Muscle of back (tissue), 3 donors: ENCODE measurements at regions not wholly inside any gene's neighbourhood (a gene's known extent, or its start where the extent isn't known, plus 50 kb on each side); places are given as distances from the start of the nearest gene placed in this dataset.
A peak's percentile ranks its signal among the peaks of the same experiment; 100 is the strongest.
"Not testable (repeated sequence)": the region's sequence is repeated elsewhere in the genome, so short reads cannot be mapped to it uniquely, and the experiment has no call there.

Experiments used
- DNase-seq, 3 donors: peaks; one replicate each; pipeline versions ENCODE4 v3.0.0 to v3.0.0-alpha.2; 2013

DNA sequence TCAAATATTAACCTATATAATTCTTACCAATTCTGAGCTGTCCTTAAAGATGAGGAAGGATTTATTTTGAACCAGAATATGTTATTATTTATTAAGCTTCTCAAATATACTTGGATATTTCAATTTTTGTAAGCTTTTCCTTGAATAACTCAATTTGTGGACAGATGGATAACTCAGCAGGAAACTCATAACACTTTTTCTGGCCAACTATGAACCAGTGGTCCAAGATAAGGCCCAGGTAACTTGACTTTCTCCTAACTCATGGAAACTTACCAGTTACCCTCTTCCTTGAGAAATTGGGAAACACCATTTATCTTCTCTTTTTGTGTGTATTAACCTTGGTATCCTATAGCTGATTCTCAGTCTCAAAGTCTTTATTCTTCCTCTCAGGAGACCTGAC lies 427.5 kb upstream of the SYNCRIP start:
- no peak for DNase-seq

GRCh38 chr6:86065002-86065401 lies 422.3 kb upstream of the SYNCRIP start:
- DNase-seq: not testable (repeated sequence)

DNA sequence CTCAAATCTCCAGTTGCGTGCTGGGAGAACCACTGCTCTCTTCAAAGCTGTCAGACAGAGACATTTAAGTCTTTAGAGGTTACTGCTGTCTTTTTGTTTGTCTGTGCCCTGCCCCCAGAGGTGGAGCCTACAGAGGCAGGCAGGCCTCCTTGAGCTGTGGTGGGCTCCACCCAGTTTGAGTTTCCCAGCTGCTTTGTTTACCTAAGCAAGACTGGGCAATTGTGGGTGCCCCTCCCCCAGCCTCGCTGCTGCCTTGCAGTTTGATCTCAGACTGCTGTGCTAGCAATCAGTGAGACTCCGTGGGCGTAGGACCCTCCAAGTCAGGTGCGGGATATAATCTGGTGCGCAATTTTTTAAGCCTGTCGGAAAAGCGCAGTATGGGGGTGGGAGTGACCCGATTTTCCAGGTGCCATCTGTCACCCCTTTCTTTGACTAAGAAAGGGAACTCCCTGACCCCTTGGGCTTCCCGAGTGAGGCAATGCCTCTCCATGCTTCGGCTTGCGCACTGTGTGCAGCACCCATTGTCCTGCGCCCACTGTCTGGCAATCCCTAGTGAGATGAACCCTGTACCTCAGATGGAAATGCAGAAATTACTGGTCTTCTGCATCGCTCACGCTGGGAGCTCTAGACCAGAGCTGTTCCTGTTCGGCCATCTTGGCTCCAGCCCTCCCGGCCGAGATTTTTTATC lies 414.8 kb upstream of the SYNCRIP start:
- not testable (repeated sequence) for DNase-seq

DNA sequence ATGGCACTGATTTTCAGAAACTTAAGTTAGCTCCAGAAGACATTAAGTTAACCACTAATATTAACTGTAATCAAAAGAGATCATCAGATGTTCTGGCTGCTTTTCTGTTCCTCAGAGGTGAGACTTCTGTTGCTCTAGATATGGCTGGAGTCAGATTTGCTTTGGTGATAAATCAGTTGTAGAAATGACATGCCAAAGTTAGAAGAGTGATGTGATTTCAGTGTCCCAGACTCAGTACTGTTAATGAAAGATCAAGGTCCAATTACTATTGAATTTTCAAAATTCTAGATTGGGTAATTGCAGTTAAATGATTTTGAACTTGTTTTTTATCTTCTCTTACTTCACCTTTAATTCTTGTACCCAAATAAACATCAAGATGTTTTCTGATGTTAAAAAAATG lies 402.4 kb upstream of the SYNCRIP start:
- DNase-seq: no peak

- DNase-seq: no peak
These were observed 399.5 kb upstream of the SYNCRIP start for GRCh38 chr6:86042214-86042613.

- DNase-seq: peak in 1 of 3 donors; percentile 3
These were observed 389.0 kb upstream of the SYNCRIP start for GRCh38 chr6:86031713-86032112.

DNA sequence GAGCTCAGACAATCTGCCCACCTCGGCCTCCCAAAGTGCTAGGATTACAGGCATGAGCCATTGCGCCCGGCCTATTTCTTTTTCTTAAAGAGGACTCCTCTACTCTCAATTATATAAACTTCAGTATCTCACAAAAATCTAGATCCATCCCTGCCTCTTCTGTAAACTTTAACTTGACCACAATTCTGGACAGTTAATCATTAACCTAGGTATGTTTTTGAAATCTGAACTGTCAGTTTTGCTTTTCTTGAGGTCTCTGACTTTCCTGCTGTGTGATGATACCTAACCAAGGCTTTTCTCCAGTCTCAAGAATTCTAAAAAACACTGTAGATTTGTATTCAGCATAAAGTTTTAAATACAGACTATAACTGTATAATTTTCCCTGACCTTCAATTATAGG lies 388.2 kb upstream of the SYNCRIP start:
- DNase-seq: no peak

GRCh38 chr6:86028776-86029175 lies 386.1 kb upstream of the SYNCRIP start:
- no peak for DNase-seq

DNA sequence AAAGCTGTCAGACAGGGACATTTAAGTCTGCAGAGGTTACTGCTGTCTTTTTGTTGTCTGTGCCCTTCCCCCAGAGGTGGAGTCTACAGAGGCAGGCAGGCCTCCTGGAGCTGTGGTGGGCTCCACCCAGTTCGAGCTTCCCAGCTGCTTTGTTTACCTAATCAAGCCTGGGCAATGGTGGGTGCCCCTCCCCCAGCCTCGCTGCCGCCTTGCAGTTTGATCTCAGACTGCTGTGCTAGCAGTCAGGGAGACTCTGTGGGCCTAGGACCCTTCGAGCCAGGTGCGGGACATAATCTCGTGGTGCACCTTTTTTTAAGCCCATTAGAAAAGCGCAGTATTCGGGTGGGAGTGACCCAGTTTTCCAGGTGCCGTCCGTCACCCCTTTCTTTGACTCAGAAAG lies 384.2 kb upstream of the SYNCRIP start:
- DNase-seq: not testable (repeated sequence)

- no peak for DNase-seq
These were observed 374.6 kb upstream of the SYNCRIP start for GRCh38 chr6:86017236-86017635.

DNA sequence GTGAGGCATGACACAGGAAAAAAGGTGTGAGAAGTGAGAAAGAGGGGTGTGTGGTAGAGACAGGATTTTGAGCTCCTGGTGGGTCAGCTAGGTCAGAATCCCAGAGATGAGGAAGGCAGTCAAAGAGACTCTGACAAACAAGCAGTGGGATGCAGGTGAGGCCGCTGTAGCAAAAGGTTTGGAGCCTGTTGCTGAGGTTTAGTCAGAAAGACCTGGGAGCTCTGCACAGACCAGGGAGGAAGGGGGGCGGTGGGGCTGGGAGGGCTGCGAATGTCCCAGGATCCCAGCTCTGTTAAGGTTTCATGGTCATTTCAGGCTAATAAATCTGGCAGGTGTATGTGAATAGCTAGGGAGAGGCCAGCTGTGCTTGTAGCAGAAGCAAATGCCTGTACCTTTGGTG lies 373.9 kb upstream of the SYNCRIP start:
- DNase-seq: no peak

- DNase-seq: no peak
These were observed 373.4 kb upstream of the SYNCRIP start for GRCh38 chr6:86016077-86016476.

DNA sequence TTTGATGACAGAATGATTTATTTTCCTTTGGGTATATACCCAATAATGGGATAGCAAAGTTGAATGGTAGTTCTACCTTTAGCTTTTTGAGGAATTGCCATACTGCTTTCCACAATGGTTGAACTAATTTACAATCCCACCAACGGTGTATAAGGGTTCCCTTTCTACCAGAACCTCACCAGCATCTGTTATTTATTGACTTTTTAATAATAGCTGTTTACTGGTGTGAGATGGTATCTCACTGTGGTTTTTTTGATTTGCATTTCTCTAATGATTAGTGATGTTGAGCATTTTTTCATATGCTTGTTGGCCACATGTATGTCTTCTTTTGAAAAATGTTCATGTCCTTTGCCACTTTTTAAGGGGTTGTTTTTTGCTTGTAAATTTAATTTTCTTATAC lies 370.3 kb upstream of the SYNCRIP start:
- DNase-seq: not testable (repeated sequence)

DNA sequence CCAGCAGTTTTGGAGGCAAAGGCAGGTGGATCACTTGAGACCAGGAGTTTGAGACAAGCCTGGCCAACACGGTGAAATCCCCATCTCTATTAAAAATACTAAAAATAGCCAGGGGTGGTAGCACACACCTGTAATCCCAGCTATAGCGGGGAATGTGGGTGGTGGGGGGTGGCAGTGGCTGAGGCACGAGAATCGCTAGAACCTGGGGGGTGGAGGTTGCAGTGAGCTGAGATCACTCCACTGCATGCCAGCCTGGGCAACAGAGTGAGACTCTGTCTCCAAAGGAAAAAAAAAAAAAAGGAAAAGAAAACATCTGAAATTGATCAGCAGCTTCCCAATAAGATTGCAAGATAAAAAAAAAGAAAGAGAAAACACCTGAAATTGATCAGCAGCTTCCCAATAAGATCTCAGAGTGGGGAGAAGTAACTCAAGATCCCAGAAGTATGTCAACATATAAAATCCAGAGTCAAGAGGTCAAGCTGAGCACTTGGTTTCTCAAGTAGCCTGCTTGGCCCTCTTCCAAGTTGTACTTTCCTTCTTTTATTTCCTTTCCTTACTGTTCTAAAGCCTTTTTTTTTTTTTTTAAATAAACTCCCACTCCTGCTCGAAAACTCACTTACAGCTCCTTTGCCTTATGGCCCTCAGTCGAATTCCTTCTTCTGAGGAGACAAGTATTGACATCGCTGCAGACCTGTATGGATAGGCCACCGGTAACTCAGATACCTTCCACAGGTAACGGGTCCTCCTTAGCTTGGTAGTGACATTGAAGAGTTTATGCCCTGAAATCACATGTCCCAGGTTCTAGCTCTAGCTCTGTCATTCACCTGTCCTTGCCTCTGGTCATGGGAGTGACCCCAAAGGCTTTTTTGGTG lies 368.5 kb upstream of the SYNCRIP start:
- no peak for DNase-seq

GRCh38 chr6:85997206-85997605 lies 354.5 kb upstream of the SYNCRIP start:
- no peak for DNase-seq

DNA sequence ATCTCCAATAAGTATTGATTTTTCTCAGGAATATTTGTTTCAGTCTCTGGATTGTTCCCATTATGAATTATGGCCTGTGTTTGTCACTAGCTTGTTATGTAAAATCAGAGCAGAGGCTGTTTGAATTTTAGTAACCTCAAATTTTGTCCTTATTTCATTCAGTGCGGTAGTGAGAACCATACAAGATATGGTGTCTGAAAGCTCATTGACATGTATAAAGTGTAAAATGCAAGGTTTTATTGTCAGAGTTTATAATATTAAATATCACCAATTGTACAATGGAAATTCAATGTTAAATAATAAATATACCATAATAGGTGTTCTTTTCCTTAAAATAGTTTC lies 353.3 kb upstream of the SYNCRIP start:
- no peak for DNase-seq

GRCh38 chr6:85995339-85996033 lies 352.8 kb upstream of the SYNCRIP start:
- DNase-seq: no peak

GRCh38 chr6:85986681-85987080 lies 344.0 kb upstream of the SYNCRIP start:
- no peak for DNase-seq

DNA sequence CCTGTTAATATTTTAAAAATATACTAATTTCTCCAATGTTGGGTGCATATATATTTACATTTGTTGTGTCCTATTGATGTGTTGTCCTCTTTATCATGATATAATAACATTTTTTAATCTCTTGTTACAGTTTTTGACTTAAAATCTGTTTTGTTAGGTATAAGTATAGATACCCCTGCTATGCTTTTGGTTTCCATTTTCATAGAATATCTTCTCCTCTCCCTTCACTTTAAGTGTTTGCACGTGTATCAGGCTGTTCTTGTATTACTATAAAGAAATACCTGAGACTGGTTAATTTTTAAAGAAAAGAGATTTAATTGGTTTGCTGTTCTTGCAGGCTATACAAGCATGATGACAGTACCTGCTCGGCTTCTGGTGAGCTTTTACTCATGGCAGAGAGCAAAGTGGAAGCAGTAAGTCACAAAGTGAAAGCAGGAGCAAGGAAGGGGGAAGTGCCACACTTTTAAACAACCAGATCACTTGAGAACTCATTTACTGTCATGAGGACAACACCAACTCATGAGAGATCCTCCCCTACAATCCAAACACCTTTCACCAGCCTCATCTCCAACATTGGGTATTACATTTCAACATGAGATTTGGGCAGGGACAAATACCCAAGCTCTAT lies 340.5 kb upstream of the SYNCRIP start:
- DNase-seq: no peak

GRCh38 chr6:85977661-85978060 lies 335.0 kb upstream of the SYNCRIP start:
- no peak for DNase-seq

- no peak for DNase-seq
These were observed 333.3 kb upstream of the SYNCRIP start for GRCh38 chr6:85975957-85976356.

- DNase-seq: peak in 1 of 3 donors; percentile 3
These were observed 328.6 kb upstream of the SYNCRIP start for GRCh38 chr6:85971238-85971637.
